MM.1S (cell line): ENCODE measurements at regions not wholly inside any gene's neighbourhood (a gene's known extent, or its start where the extent isn't known, plus 50 kb on each side); places are given as distances from the start of the nearest gene placed in this dataset.

Source experiments
- CTCF ChIP-seq: fragments of 300-600 bp; sonication (generic); IDR thresholded peaks from 2 replicates; pipeline ENCODE4 v1.5.1; 2016; ENCODE audit warnings: antibody characterized with exemption, low read length, mixed read lengths
- EZH2 ChIP-seq: fragments of 300-600 bp; sonication (generic); optimal IDR thresholded peaks from 2 replicates; pipeline ENCODE3; 2017; ENCODE audit warnings: low read depth, mild to moderate bottlenecking, antibody characterized with exemption, low read length, mixed read lengths

GRCh38 chr4:167842487-167842886, 249.8 kb upstream of the ANXA10 start:
- TF ChIP-seq CTCF (no peak), EZH2 (no peak)
